ENCODE measurements at regions not wholly inside any gene's neighbourhood (a gene's known extent, or its start where the extent isn't known, plus 50 kb on each side); places are given as distances from the start of the nearest gene placed in this dataset.

- TF ChIP-seq, protein P1, sequence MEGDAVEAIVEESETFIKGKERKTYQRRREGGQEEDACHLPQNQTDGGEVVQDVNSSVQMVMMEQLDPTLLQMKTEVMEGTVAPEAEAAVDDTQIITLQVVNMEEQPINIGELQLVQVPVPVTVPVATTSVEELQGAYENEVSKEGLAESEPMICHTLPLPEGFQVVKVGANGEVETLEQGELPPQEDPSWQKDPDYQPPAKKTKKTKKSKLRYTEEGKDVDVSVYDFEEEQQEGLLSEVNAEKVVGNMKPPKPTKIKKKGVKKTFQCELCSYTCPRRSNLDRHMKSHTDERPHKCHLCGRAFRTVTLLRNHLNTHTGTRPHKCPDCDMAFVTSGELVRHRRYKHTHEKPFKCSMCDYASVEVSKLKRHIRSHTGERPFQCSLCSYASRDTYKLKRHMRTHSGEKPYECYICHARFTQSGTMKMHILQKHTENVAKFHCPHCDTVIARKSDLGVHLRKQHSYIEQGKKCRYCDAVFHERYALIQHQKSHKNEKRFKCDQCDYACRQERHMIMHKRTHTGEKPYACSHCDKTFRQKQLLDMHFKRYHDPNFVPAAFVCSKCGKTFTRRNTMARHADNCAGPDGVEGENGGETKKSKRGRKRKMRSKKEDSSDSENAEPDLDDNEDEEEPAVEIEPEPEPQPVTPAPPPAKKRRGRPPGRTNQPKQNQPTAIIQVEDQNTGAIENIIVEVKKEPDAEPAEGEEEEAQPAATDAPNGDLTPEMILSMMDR (IDR thresholded peaks at IDR 0.05; ENCODE audit: low read length) = no peak
- TF ChIP-seq EZH2 (IDR thresholded peaks at IDR 0.05; ENCODE audit: borderline replicate concordance, low read length) = no peak
These were observed 621.0 kb downstream of the ACTL7B start for GRCh38 chr9:108234811-108235210.

Measured in OCI-LY1 (cell line).